ENCODE measurements at regions not wholly inside any gene's neighbourhood (a gene's known extent, or its start where the extent isn't known, plus 50 kb on each side); places are given as distances from the start of the nearest gene placed in this dataset.
"Not testable (repeated sequence)": the region's sequence is repeated elsewhere in the genome, so short reads cannot be mapped to it uniquely, and the experiment has no call there.

GRCh38 chr1:57572016-57572415, 148.2 kb upstream of the DAB1 start:
- H3K36me3 ChIP-seq (ENCODE audit: control insufficient read depth, insufficient read depth, low read length): no peaks in the 10 kb centered on the region
- Mint-ChIP-seq H3K9me3 (peaks cover 13% of the 10 kb centered on the region), H3K36me3 (ENCODE audit: low read depth) (no peaks in the 10 kb centered on the region), H3K4me3 (no peak overlapping the region), H3K27ac (no peak overlapping the region), H3K27me3 (ENCODE audit: insufficient read depth) (peaks cover 6% of the 10 kb centered on the region), H3K4me1 (peaks cover 8% of the 10 kb centered on the region)
- 92 to 94% methylated on average over 3 to 4 of the region's 4 CpGs for WGBS, 2 experiments (ENCODE audit: insufficient coverage in 1 of 2, insufficient read length in 1 of 2)
- no peak for TF ChIP-seq CTCF (conservative IDR thresholded peaks at IDR 0.05)
- peak; percentile 21 for DNase-seq
- H3K4me1 ChIP-seq (ENCODE audit: control insufficient read depth, insufficient read depth, low read length): peaks cover 4% of the 10 kb centered on the region
- no peak overlapping the region for H3K9ac ChIP-seq (ENCODE audit: extremely low read depth, low read length, poor library complexity, severe bottlenecking)
- H3K27me3 ChIP-seq (ENCODE audit: control insufficient read depth, insufficient read depth, low read length, poor library complexity, severe bottlenecking): no peaks in the 10 kb centered on the region
- H3K27ac ChIP-seq (ENCODE audit: low read depth, low read length): no peak overlapping the region
- no peak overlapping the region for H3K4me3 ChIP-seq (ENCODE audit: low read length)
- no peaks in the 10 kb centered on the region for H3K9me3 ChIP-seq (ENCODE audit: control insufficient read depth, low read length)

GRCh38 chr1:57558066-57558465, 134.2 kb upstream of the DAB1 start:
- 82% methylated on average over 2 of the region's 3 CpGs; no CpG with 5 or more reads in 1 of the 2 experiments for WGBS, 2 experiments (ENCODE audit: insufficient coverage in 1 of 2, insufficient read length in 1 of 2)
- peaks cover 28% of the 10 kb centered on the region for H3K9me3 Mint-ChIP-seq
- not testable (repeated sequence) for H3K36me3 Mint-ChIP-seq (ENCODE audit: low read depth); H3K36me3 ChIP-seq (ENCODE audit: control insufficient read depth, insufficient read depth, low read length); H3K9ac ChIP-seq (ENCODE audit: extremely low read depth, low read length, poor library complexity, severe bottlenecking); DNase-seq; H3K27ac ChIP-seq (ENCODE audit: low read depth, low read length); H3K4me3 Mint-ChIP-seq; H3K4me1 ChIP-seq (ENCODE audit: control insufficient read depth, insufficient read depth, low read length); H3K27ac Mint-ChIP-seq; H3K9me3 ChIP-seq (ENCODE audit: control insufficient read depth, low read length); H3K27me3 ChIP-seq (ENCODE audit: control insufficient read depth, insufficient read depth, low read length, poor library complexity, severe bottlenecking); H3K4me3 ChIP-seq (ENCODE audit: low read length); H3K27me3 Mint-ChIP-seq (ENCODE audit: insufficient read depth)
- peaks cover 29% of the 10 kb centered on the region for H3K4me1 Mint-ChIP-seq

- no peak overlapping the region for H3K4me3 ChIP-seq (ENCODE audit: low read length)
- 26 to 43% methylated on average over 5 of the region's 5 CpGs for WGBS, 2 experiments (ENCODE audit: insufficient coverage in 1 of 2, insufficient read length in 1 of 2)
- DNase-seq: peak; percentile 88
- H3K27ac ChIP-seq (ENCODE audit: low read depth, low read length): no peak overlapping the region
- no peak overlapping the region for H3K27ac Mint-ChIP-seq
- H3K27me3 Mint-ChIP-seq (ENCODE audit: insufficient read depth): no peaks in the 10 kb centered on the region
- no peaks in the 10 kb centered on the region for H3K27me3 ChIP-seq (ENCODE audit: control insufficient read depth, insufficient read depth, low read length, poor library complexity, severe bottlenecking)
- no peak overlapping the region for H3K9ac ChIP-seq (ENCODE audit: extremely low read depth, low read length, poor library complexity, severe bottlenecking)
- no peaks in the 10 kb centered on the region for H3K36me3 Mint-ChIP-seq (ENCODE audit: low read depth)
- no peak overlapping the region for H3K4me3 Mint-ChIP-seq
- no peaks in the 10 kb centered on the region for H3K36me3 ChIP-seq (ENCODE audit: control insufficient read depth, insufficient read depth, low read length)
- H3K4me1 Mint-ChIP-seq: peaks cover 65% of the 10 kb centered on the region
- no peak for TF ChIP-seq CTCF (conservative IDR thresholded peaks at IDR 0.05)
- peaks cover 18% of the 10 kb centered on the region for H3K9me3 Mint-ChIP-seq
- H3K4me1 ChIP-seq (ENCODE audit: control insufficient read depth, insufficient read depth, low read length): peaks cover 7% of the 10 kb centered on the region
- no peaks in the 10 kb centered on the region for H3K9me3 ChIP-seq (ENCODE audit: control insufficient read depth, low read length)
These were observed 129.8 kb upstream of the DAB1 start for GRCh38 chr1:57553666-57554065.

- H3K27me3 Mint-ChIP-seq (ENCODE audit: insufficient read depth): no peaks in the 10 kb centered on the region
- peak overlapping the region; percentile 6 for H3K27ac Mint-ChIP-seq
- H3K4me1 Mint-ChIP-seq: peaks cover 58% of the 10 kb centered on the region
- Histone ChIP-seq H3K27me3 (ENCODE audit: control insufficient read depth, insufficient read depth, low read length, poor library complexity, severe bottlenecking) (no peaks in the 10 kb centered on the region), H3K36me3 (ENCODE audit: control insufficient read depth, insufficient read depth, low read length) (no peaks in the 10 kb centered on the region), H3K27ac (ENCODE audit: low read depth, low read length) (no peak overlapping the region), H3K4me3 (ENCODE audit: low read length) (no peak overlapping the region), H3K9ac (ENCODE audit: extremely low read depth, low read length, poor library complexity, severe bottlenecking) (no peak overlapping the region), H3K4me1 (ENCODE audit: control insufficient read depth, insufficient read depth, low read length) (peaks cover 17% of the 10 kb centered on the region), H3K9me3 (ENCODE audit: control insufficient read depth, low read length) (no peaks in the 10 kb centered on the region)
- 49 to 63% methylated on average over 3 to 4 of the region's 4 CpGs for WGBS, 2 experiments (ENCODE audit: insufficient coverage in 1 of 2, insufficient read length in 1 of 2)
- DNase-seq: peak; percentile 77
- H3K9me3 Mint-ChIP-seq: peaks cover 2% of the 10 kb centered on the region
- TF ChIP-seq CTCF (conservative IDR thresholded peaks at IDR 0.05): no peak
- no peak overlapping the region for H3K4me3 Mint-ChIP-seq
- no peaks in the 10 kb centered on the region for H3K36me3 Mint-ChIP-seq (ENCODE audit: low read depth)
These were observed 127.6 kb upstream of the DAB1 start for GRCh38 chr1:57551476-57551875.
